SU-DHL-6 (cell line): ENCODE measurements at regions not wholly inside any gene's neighbourhood (a gene's known extent, or its start where the extent isn't known, plus 50 kb on each side); places are given as distances from the start of the nearest gene placed in this dataset.

Experiments
- H2AFZ ChIP-seq: fragments of 200-600 bp; sonication (generic); 2 replicates; pipeline ENCODE4 v1.6.1; 2014; ENCODE audit warnings: low read depth, mild to moderate bottlenecking, moderate library complexity, mixed read lengths, antibody characterized with exemption, low read length; ENCODE audit not compliant: severe bottlenecking
- H3F3A ChIP-seq: fragments of 200-600 bp; shearing (Covaris generic); 2 replicates; pipeline ENCODE4 v1.6.0; 2016; ENCODE audit warnings: antibody characterized with exemption, mild to moderate bottlenecking; ENCODE audit not compliant: insufficient read depth
- H3K27ac ChIP-seq: fragments of 200-600 bp; sonication (generic); 2 replicates; pipeline ENCODE4 v1.5.1; 2016; ENCODE audit warnings: low read depth, mild to moderate bottlenecking, low read length, moderate library complexity, mixed read lengths
- H3K27me3 ChIP-seq: fragments of 200-600 bp; sonication (generic), shearing (Covaris generic); 2 replicates; pipeline ENCODE4 v1.6.0; 2014; ENCODE audit warnings: mild to moderate bottlenecking, low read length
- H3K36me3 ChIP-seq: fragments of 200-600 bp; sonication (generic); 2 replicates; pipeline ENCODE4 v1.6.1; 2014; ENCODE audit warnings: mild to moderate bottlenecking, low read length, mixed read lengths
- H3K4me2 ChIP-seq: fragments of 300-600, 200-600 bp; shearing (Covaris generic), sonication (generic); 2 replicates; pipeline ENCODE4 v1.6.0; 2014; ENCODE audit warnings: low read length, low read depth, mild to moderate bottlenecking; ENCODE audit not compliant: poor library complexity, severe bottlenecking
- H3K4me3 ChIP-seq: fragments of 200-600 bp; sonication (generic); 2 replicates; pipeline ENCODE4 v1.5.1; 2014; ENCODE audit warnings: antibody characterized with exemption, low read length, mild to moderate bottlenecking, mixed read lengths; ENCODE audit not compliant: insufficient read depth, poor library complexity, severe bottlenecking
- H3K79me2 ChIP-seq: fragments of 200-600 bp; sonication (generic); 2 replicates; pipeline ENCODE4 v1.6.1; 2014; ENCODE audit warnings: mild to moderate bottlenecking, low read length, moderate library complexity; ENCODE audit not compliant: insufficient read depth
- H3K9ac ChIP-seq: fragments of 200-600 bp; sonication (generic); 2 replicates; pipeline ENCODE4 v1.7.0; 2014; ENCODE audit warnings: mild to moderate bottlenecking, low read length
- H3K9me2 ChIP-seq: fragments of 200-600 bp; sonication (generic); replicated peaks from 2 replicates; pipeline ENCODE4 v1.6.1; 2014; ENCODE audit warnings: low read length; ENCODE audit not compliant: insufficient read depth
- H3K9me3 ChIP-seq: fragments of 200-600 bp; sonication (generic); 2 replicates; pipeline ENCODE4 v1.6.1; 2014; ENCODE audit warnings: low read length, mixed read lengths; ENCODE audit not compliant: insufficient read depth
- H4K20me1 ChIP-seq: fragments of 200-600 bp; sonication (generic); 2 replicates; pipeline ENCODE4 v1.6.1; 2014; ENCODE audit warnings: low read depth, mild to moderate bottlenecking, antibody characterized with exemption, low read length, moderate library complexity, mixed read lengths
- CTCF ChIP-seq: fragments of 200-600 bp; sonication (generic); IDR thresholded peaks from one replicate; pipeline ENCODE4 v1.5.1; 2017; ENCODE audit warnings: antibody characterized with exemption, mild to moderate bottlenecking, low read length, moderate library complexity; ENCODE audit not compliant: insufficient read depth, poor library complexity, severe bottlenecking
- EZH2phosphoT487 ChIP-seq: fragments of 200-600 bp; sonication (generic), shearing (Covaris generic); conservative IDR thresholded peaks from 2 replicates; pipeline ENCODE4 v1.6.1; 2018; ENCODE audit warnings: mild to moderate bottlenecking, antibody characterized with exemption, low read length, moderate library complexity, mixed read lengths

GRCh38 chr6:114739656-114740055 is 396.8 kb upstream of the HS3ST5 start:
- Histone ChIP-seq H3K79me2 (no peaks in the 10 kb centered on the region), H3K4me3 (no peak overlapping the region), H3K9me2 (no peaks in the 10 kb centered on the region), H3K4me2 (no peak overlapping the region), H2AFZ (no peak overlapping the region), H3F3A (no peaks in the 10 kb centered on the region), H3K27ac (no peak overlapping the region), H3K36me3 (no peaks in the 10 kb centered on the region), H3K9me3 (no peaks in the 10 kb centered on the region), H4K20me1 (no peaks in the 10 kb centered on the region), H3K9ac (no peak overlapping the region), H3K27me3 (no peaks in the 10 kb centered on the region)
- TF ChIP-seq CTCF (no peak), EZH2phosphoT487 (no peak)

- Histone ChIP-seq H3K27me3 (no peaks in the 10 kb centered on the region), H3K79me2 (no peaks in the 10 kb centered on the region), H3K4me2 (no peak overlapping the region), H3K9me2 (no peaks in the 10 kb centered on the region), H2AFZ (no peak overlapping the region), H4K20me1 (no peaks in the 10 kb centered on the region), H3K4me3 (no peak overlapping the region), H3K9ac (no peak overlapping the region), H3F3A (no peaks in the 10 kb centered on the region), H3K27ac (no peak overlapping the region), H3K36me3 (no peaks in the 10 kb centered on the region), H3K9me3 (no peaks in the 10 kb centered on the region)
- TF ChIP-seq EZH2phosphoT487 (no peak), CTCF (no peak)
Measured at GRCh38 chr6:114735025-114735735, 392.4 kb upstream of the HS3ST5 start.

- Histone ChIP-seq H3K4me3 (no peak overlapping the region), H2AFZ (no peak overlapping the region), H3K9me3 (no peaks in the 10 kb centered on the region), H3K79me2 (no peaks in the 10 kb centered on the region), H3K9me2 (no peaks in the 10 kb centered on the region), H4K20me1 (no peaks in the 10 kb centered on the region), H3K27me3 (no peaks in the 10 kb centered on the region), H3K4me2 (no peak overlapping the region), H3K36me3 (no peaks in the 10 kb centered on the region), H3K27ac (no peak overlapping the region), H3K9ac (no peak overlapping the region), H3F3A (no peaks in the 10 kb centered on the region)
- TF ChIP-seq CTCF (no peak), EZH2phosphoT487 (no peak)
Measured at GRCh38 chr6:114733596-114733995, 390.8 kb upstream of the HS3ST5 start.
